ENCODE measurements at regions not wholly inside any gene's neighbourhood (a gene's known extent, or its start where the extent isn't known, plus 50 kb on each side); places are given as distances from the start of the nearest gene placed in this dataset.

- no peak for DNase-seq (ENCODE audit: low read depth, low spot score)
- in situ Hi-C loops (cut with HindIII; ENCODE audit: low sequenced_read_pairs) = no loop called here
- no peak overlapping the region for H3K4me3 ChIP-seq (ENCODE audit: low read depth, low read length)
- no peak for TF ChIP-seq CTCF (IDR thresholded peaks at IDR 0.05; ENCODE audit: low read depth, low read length)
These were observed 330.8 kb downstream of the CYP26B1 start for GRCh38 chr2:71816815-71817214.

GRCh38 chr2:71815701-71816474, 331.8 kb downstream of the CYP26B1 start:
- in situ Hi-C loops (cut with HindIII; ENCODE audit: low sequenced_read_pairs) = no loop called here
- H3K4me3 ChIP-seq (ENCODE audit: low read depth, low read length) = no peak overlapping the region
- no peak for DNase-seq (ENCODE audit: low read depth, low spot score)
- no peak for TF ChIP-seq CTCF (IDR thresholded peaks at IDR 0.05; ENCODE audit: low read depth, low read length)

- no peak overlapping the region for H3K4me3 ChIP-seq (ENCODE audit: low read depth, low read length)
- in situ Hi-C loops (cut with HindIII; ENCODE audit: low sequenced_read_pairs) = no loop called here
- TF ChIP-seq CTCF (IDR thresholded peaks at IDR 0.05; ENCODE audit: low read depth, low read length) = no peak
- no peak for DNase-seq (ENCODE audit: low read depth, low spot score)
These were observed 332.8 kb downstream of the CYP26B1 start for GRCh38 chr2:71814885-71815284.

GRCh38 chr2:71813807-71814470, 333.7 kb downstream of the CYP26B1 start:
- DNase-seq (ENCODE audit: low read depth, low spot score) = no peak
- H3K4me3 ChIP-seq (ENCODE audit: low read depth, low read length) = no peak overlapping the region
- no peak for TF ChIP-seq CTCF (IDR thresholded peaks at IDR 0.05; ENCODE audit: low read depth, low read length)
- in situ Hi-C loops (cut with HindIII; ENCODE audit: low sequenced_read_pairs) = no loop called here

- in situ Hi-C loops (cut with HindIII; ENCODE audit: low sequenced_read_pairs) = no loop called here
- H3K4me3 ChIP-seq (ENCODE audit: low read depth, low read length) = no peak overlapping the region
- no peak for DNase-seq (ENCODE audit: low read depth, low spot score)
- TF ChIP-seq CTCF (IDR thresholded peaks at IDR 0.05; ENCODE audit: low read depth, low read length) = no peak
These were observed 334.3 kb downstream of the CYP26B1 start for GRCh38 chr2:71813315-71813714.

GRCh38 chr2:71812736-71813135, 334.9 kb downstream of the CYP26B1 start:
- no peak for DNase-seq (ENCODE audit: low read depth, low spot score)
- H3K4me3 ChIP-seq (ENCODE audit: low read depth, low read length) = no peak overlapping the region
- no peak for TF ChIP-seq CTCF (IDR thresholded peaks at IDR 0.05; ENCODE audit: low read depth, low read length)
- in situ Hi-C loops (cut with HindIII; ENCODE audit: low sequenced_read_pairs) = no loop called here
